C4-2B (cell line): ENCODE measurements at regions not wholly inside any gene's neighbourhood (a gene's known extent, or its start where the extent isn't known, plus 50 kb on each side); places are given as distances from the start of the nearest gene placed in this dataset.

Experiments used
- CTCF ChIP-seq: fragments of 450-650 bp; conservative IDR thresholded peaks from 2 replicates; pipeline ENCODE4 v1.5.1; 2017; ENCODE audit warnings: mild to moderate bottlenecking
- ZFX ChIP-seq: fragments of 450-650 bp; IDR thresholded peaks from 2 replicates; pipeline ENCODE4 v1.6.1; 2017

DNA sequence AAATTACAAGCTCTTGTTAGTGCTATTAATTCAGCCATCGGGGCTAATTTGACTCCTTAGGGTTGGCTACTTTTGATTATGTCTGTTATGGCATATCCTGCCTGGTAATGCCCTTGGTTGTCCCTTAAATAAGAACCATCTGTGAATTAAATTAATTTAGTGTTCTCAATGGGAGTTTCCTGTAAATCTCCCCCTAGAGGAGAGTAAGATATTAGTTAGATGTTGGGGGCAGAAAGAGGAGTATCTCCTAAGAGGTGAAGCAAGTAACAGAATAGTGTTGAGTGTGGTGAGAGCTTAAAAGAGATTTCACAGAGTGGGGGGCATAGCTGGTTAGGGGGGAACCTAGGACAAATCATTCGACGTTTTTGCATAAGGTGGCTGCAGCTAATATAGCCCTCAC lies 1126.9 kb downstream of the JRKL start:
- TF ChIP-seq CTCF = peak; percentile 40
- TF ChIP-seq ZFX = no peak
